ENCODE measurements at regions not wholly inside any gene's neighbourhood (a gene's known extent, or its start where the extent isn't known, plus 50 kb on each side); places are given as distances from the start of the nearest gene placed in this dataset.

DNA sequence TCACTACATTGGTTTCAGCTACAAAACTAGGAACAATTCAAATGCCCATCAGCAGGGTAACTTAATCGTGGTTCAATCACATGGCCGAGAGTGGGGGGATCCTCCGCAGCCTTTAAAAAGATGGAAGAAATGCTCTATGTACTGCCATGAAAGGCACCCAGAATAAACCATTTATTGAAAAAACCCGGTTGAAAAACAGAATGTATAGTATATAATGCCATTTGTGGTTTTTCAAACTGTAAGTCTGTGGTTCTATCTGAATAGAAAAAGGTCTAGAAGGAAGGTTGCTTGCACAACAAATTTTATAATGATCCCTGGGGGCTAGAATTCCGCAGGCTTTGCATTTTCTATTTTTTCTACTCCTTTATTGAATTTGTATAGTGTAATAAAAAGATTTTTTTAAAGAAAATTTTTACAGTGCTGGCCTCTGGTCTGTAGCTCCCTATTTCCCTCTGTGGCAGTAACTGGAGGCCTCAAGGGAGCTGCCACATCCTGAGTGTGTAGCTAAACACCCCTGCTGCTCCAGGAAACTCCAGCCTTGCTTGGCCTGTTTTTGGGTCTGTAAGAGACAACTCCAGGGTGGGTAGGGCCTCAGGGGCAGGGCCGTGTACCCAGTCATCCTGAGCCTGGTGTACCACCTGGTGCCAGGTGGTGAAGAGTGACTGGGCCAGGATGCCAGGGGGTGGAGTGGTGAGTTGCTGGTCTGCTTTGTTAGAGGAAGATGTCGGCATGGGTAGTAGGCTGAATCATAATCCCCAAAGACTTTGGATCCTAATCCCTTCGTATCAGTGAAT lies 51.5 kb upstream of the EPS8L3 start:
- no peaks in the 10 kb centered on the region for H3K36me3 ChIP-seq (ENCODE audit: control insufficient read depth in 2 of 3, insufficient read depth in 3 of 3, low read length in 3 of 3)
- Mint-ChIP-seq H3K36me3 (peaks cover 0 to 8% (median 5%) of the 10 kb centered on the region in 5 donors), H3K27me3 (peaks cover 0 to 8% (median 0%) of the 10 kb centered on the region in 5 donors), H3K9me3 (peaks cover 0 to 10% (median 4%) of the 10 kb centered on the region in 11 donors), H3K4me1 (peaks cover 4 to 32% (median 18%) of the 10 kb centered on the region in 7 donors), H3K27ac (peak overlapping the region in 2 of 9 donors; percentile 44 to 58), H3K4me3 (peak overlapping the region in 1 of 10 donors; percentile 28)
- H3K4me1 ChIP-seq (ENCODE audit: control insufficient read depth in 2 of 2, insufficient read depth in 2 of 2, low read length in 2 of 2) = no peaks in the 10 kb centered on the region
- POLR2A ChIA-PET = no interaction called here
- CTCF ChIA-PET = interaction anchor here (0.8 to 1.6 kb wide), 2 partner anchors 38 to 39 kb away, joined by 3 to 4 read pairs; no protein-coding TSS in a partner anchor
- H3K27ac ChIP-seq (ENCODE audit: low read depth, low read length) = no peak overlapping the region
- DNase-seq (no peak), ATAC-seq (no peak)
- H3K9me3 ChIP-seq (ENCODE audit: control insufficient read depth in 2 of 3, low read length in 3 of 3) = peaks cover 0 to 3% (median 0%) of the 10 kb centered on the region in 3 experiments
- H3K27me3 ChIP-seq (ENCODE audit: control insufficient read depth in 2 of 2, insufficient read depth in 2 of 2, low read length in 2 of 2) = no peaks in the 10 kb centered on the region
- intact Hi-C loops (cut with micrococcal nuclease) = loop anchor here in 1 of 2 donors (5.0 kb wide), 1 partner anchor 32 kb away; no protein-coding TSS in a partner anchor
- no peak overlapping the region for H3K4me3 ChIP-seq (ENCODE audit: low read length)

GRCh38 chr1:109814223-109814622 lies 50.5 kb upstream of the EPS8L3 start:
- Mint-ChIP-seq H3K36me3 (peaks cover 0 to 8% (median 5%) of the 10 kb centered on the region in 5 donors), H3K4me3 (no peak overlapping the region), H3K27ac (peak overlapping the region in 1 of 9 donors; percentile 23), H3K4me1 (peaks cover 4 to 31% (median 18%) of the 10 kb centered on the region in 7 donors), H3K9me3 (peaks cover 0 to 10% (median 4%) of the 10 kb centered on the region in 11 donors), H3K27me3 (peaks cover 0 to 8% (median 0%) of the 10 kb centered on the region in 5 donors)
- POLR2A ChIA-PET = interaction anchor here (0.8 kb wide), 1 partner anchor 90 kb away, joined by 4 read pairs; no protein-coding TSS in a partner anchor
- DNase-seq (no peak), ATAC-seq (no peak)
- H3K4me3 ChIP-seq (ENCODE audit: low read length) = no peak overlapping the region
- no peaks in the 10 kb centered on the region for H3K36me3 ChIP-seq (ENCODE audit: control insufficient read depth in 2 of 3, insufficient read depth in 3 of 3, low read length in 3 of 3)
- peaks cover 0 to 3% (median 0%) of the 10 kb centered on the region in 3 experiments for H3K9me3 ChIP-seq (ENCODE audit: control insufficient read depth in 2 of 3, low read length in 3 of 3)
- CTCF ChIA-PET = interaction anchor here (1.6 kb wide), 1 partner anchor 37 kb away, joined by 4 read pairs; no protein-coding TSS in a partner anchor
- intact Hi-C loops (cut with micrococcal nuclease) = loop anchor here in 1 of 2 donors (5.0 kb wide), 1 partner anchor 33 kb away; no protein-coding TSS in a partner anchor
- no peaks in the 10 kb centered on the region for H3K4me1 ChIP-seq (ENCODE audit: control insufficient read depth in 2 of 2, insufficient read depth in 2 of 2, low read length in 2 of 2)
- no peak overlapping the region for H3K27ac ChIP-seq (ENCODE audit: low read depth, low read length)
- H3K27me3 ChIP-seq (ENCODE audit: control insufficient read depth in 2 of 2, insufficient read depth in 2 of 2, low read length in 2 of 2) = no peaks in the 10 kb centered on the region
